H1 (cell line): ENCODE measurements at regions not wholly inside any gene's neighbourhood (a gene's known extent, or its start where the extent isn't known, plus 50 kb on each side); places are given as distances from the start of the nearest gene placed in this dataset.

Source experiments
- CTCF ChIA-PET: fragments of 300-600 bp; sonication (Branson Sonifier 250); formaldehyde crosslinking; loops from one replicate; lab custom pipeline; 2021; ENCODE audit not compliant: partially characterized antibody; lab: Charles Lee
- POLR2A ChIA-PET: fragments of 300-600 bp; sonication (Branson Sonifier 250); formaldehyde crosslinking; loops from one replicate; lab custom pipeline; 2021; ENCODE audit warnings: inconsistent platforms; ENCODE audit not compliant: partially characterized antibody; lab: Charles Lee
- DNase-seq, 2 experiments: peaks; one replicate each; pipeline versions ENCODE4 v3.0.0 to v3.0.0-alpha.2; 2010 to 2022; ENCODE audit warnings: low spot score in 2 of 2, low read depth in 1 of 2, mixed read lengths in 1 of 2
- FAIRE-seq: peaks from 2 replicates; lab custom pipeline; 2011; peaks lifted over from hg19 to GRCh38; lab: Jason Lieb, UNC
- H2AFZ ChIP-seq: 2 replicates; pipeline ENCODE4 v1.8.1; 2012; ENCODE audit warnings: low read length, inconsistent platforms
- H2AK5ac ChIP-seq: 2 replicates; pipeline ENCODE4 v1.6.1; 2013; ENCODE audit warnings: low read depth, low read length
- H2BK120ac ChIP-seq: replicated peaks from 2 replicates; pipeline ENCODE3; 2013; ENCODE audit warnings: low read depth, low read length, inconsistent platforms
- H2BK12ac ChIP-seq: 2 replicates; pipeline ENCODE4 v1.6.1; 2013; ENCODE audit warnings: low read depth, low read length
- H2BK15ac ChIP-seq: 2 replicates; pipeline ENCODE4 v1.6.1; 2013; ENCODE audit warnings: low read length
- H2BK20ac ChIP-seq: 2 replicates; pipeline ENCODE4 v1.6.1; 2013; ENCODE audit warnings: low read length
- H2BK5ac ChIP-seq: 2 replicates; pipeline ENCODE4 v1.6.1; 2013; ENCODE audit warnings: low read depth, low read length
- H3K14ac ChIP-seq: 2 replicates; pipeline ENCODE4 v1.6.1; 2013; ENCODE audit warnings: inconsistent platforms; ENCODE audit not compliant: insufficient read length
- H3K18ac ChIP-seq: 2 replicates; pipeline ENCODE4 v1.6.1; 2013; ENCODE audit warnings: low read length; ENCODE audit errors: extremely low read depth
- H3K23ac ChIP-seq: 2 replicates; pipeline ENCODE4 v1.6.1; 2013; ENCODE audit warnings: inconsistent platforms; ENCODE audit not compliant: insufficient read length
- H3K23me2 ChIP-seq: 2 replicates; pipeline ENCODE4 v1.6.1; 2013; ENCODE audit warnings: low read depth, low read length
- H3K27ac ChIP-seq: 2 replicates; pipeline ENCODE4 v1.6.1; 2011; ENCODE audit warnings: low read depth, low read length, inconsistent platforms
- H3K27me3 ChIP-seq, 4 experiments: replicated peaks in 1 of 4; 1 replicate in 1 of 4; 2 replicates in 3 of 4; pipeline versions ENCODE4 v1.6.1 to v1.8.1; 2011 to 2013; ENCODE audit warnings: low read length in 3 of 4, mild to moderate bottlenecking in 3 of 4, inconsistent platforms in 2 of 4, mixed read lengths in 2 of 4, moderate library complexity in 1 of 4; ENCODE audit not compliant: control insufficient read depth in 3 of 4, insufficient read depth in 3 of 4; ENCODE audit errors: extremely low read depth in 1 of 4
- H3K36me3 ChIP-seq, 4 experiments: 2 replicates each; pipeline versions ENCODE4 v1.6.1 to v1.8.1; 2011 to 2013; ENCODE audit warnings: mild to moderate bottlenecking in 4 of 4, low read length in 3 of 4, moderate library complexity in 2 of 4, control low read depth in 1 of 4, inconsistent platforms in 1 of 4; ENCODE audit not compliant: insufficient read depth in 4 of 4, control insufficient read depth in 2 of 4
- H3K4ac ChIP-seq: replicated peaks from 2 replicates; pipeline ENCODE3; 2013; ENCODE audit warnings: low read length, low read depth, mixed read lengths, inconsistent platforms; ENCODE audit not compliant: insufficient read length
- H3K4me1 ChIP-seq, 4 experiments: replicated peaks in 1 of 4; 1 replicate in 1 of 4; 2 replicates in 3 of 4; pipeline versions ENCODE4 v1.6.1 to v1.8.1; 2011 to 2013; ENCODE audit warnings: low read length in 3 of 4, inconsistent platforms in 2 of 4, mixed read lengths in 1 of 4; ENCODE audit not compliant: insufficient read depth in 4 of 4, control insufficient read depth in 3 of 4
- H3K4me2 ChIP-seq, 2 experiments: 2 replicates each; pipeline versions ENCODE4 v1.6.1 to v1.8.1; 2011 to 2013; ENCODE audit warnings: low read depth in 2 of 2, low read length in 2 of 2, control low read depth in 1 of 2, inconsistent platforms in 1 of 2, mild to moderate bottlenecking in 1 of 2; ENCODE audit not compliant: insufficient read depth in 1 of 2
- H3K4me3 ChIP-seq, 4 experiments: fragments of 200-600, 300-600 bp in 1 of 4; sonication (generic), shearing (Covaris generic), sonication (Bioruptor Twin) in 1 of 4; 2 replicates each; pipeline versions ENCODE4 v1.5.1 to v1.8.1; 2011 to 2016; ENCODE audit warnings: low read length in 4 of 4, low read depth in 3 of 4, control low read depth in 2 of 4, inconsistent platforms in 2 of 4, mild to moderate bottlenecking in 2 of 4, mixed read lengths in 1 of 4, moderate library complexity in 1 of 4; ENCODE audit not compliant: insufficient read depth in 2 of 4; ENCODE audit errors: extremely low read depth in 1 of 4
- H3K56ac ChIP-seq: replicated peaks from 2 replicates; pipeline ENCODE3; 2013; ENCODE audit warnings: low read depth, mild to moderate bottlenecking, mixed read lengths, low read length, inconsistent platforms; ENCODE audit not compliant: insufficient read length
- H3K79me1 ChIP-seq: 2 replicates; pipeline ENCODE4 v1.6.1; 2013; ENCODE audit warnings: low read depth, low read length, control low read depth
- H3K79me2 ChIP-seq, 2 experiments: 2 replicates each; pipeline versions ENCODE4 v1.6.1 to v1.8.1; 2012 to 2013; ENCODE audit warnings: low read length in 2 of 2, mild to moderate bottlenecking in 2 of 2, inconsistent platforms in 1 of 2; ENCODE audit not compliant: insufficient read depth in 2 of 2, control insufficient read depth in 1 of 2
- H3K9ac ChIP-seq, 4 experiments: replicated peaks in 1 of 4; 1 replicate in 1 of 4; 2 replicates in 3 of 4; pipeline versions ENCODE4 v1.6.1 to v1.8.1; 2011 to 2013; ENCODE audit warnings: low read depth in 3 of 4, low read length in 3 of 4, control low read depth in 2 of 4, mild to moderate bottlenecking in 2 of 4, moderate library complexity in 2 of 4, inconsistent platforms in 1 of 4; ENCODE audit errors: extremely low read depth in 1 of 4
- H3K9me3 ChIP-seq, 2 experiments: 2 replicates each; pipeline versions ENCODE4 v1.6.1 to v1.8.1; 2012 to 2013; ENCODE audit warnings: mild to moderate bottlenecking in 2 of 2, moderate library complexity in 2 of 2, control low read depth in 1 of 2, inconsistent platforms in 1 of 2, low read depth in 1 of 2, low read length in 1 of 2, mixed read lengths in 1 of 2; ENCODE audit not compliant: insufficient read depth in 2 of 2
- H4K20me1 ChIP-seq, 2 experiments: replicated peaks in 1 of 2; 2 replicates each; pipeline versions ENCODE3 to v1.8.1; 2011 to 2013; ENCODE audit warnings: inconsistent platforms in 2 of 2, low read length in 2 of 2, mild to moderate bottlenecking in 1 of 2; ENCODE audit not compliant: insufficient read depth in 2 of 2, control insufficient read depth in 1 of 2
- H4K5ac ChIP-seq: 2 replicates; pipeline ENCODE4 v1.6.1; 2013; ENCODE audit warnings: low read length, low read depth, mixed read lengths, inconsistent platforms; ENCODE audit not compliant: insufficient read length
- H4K8ac ChIP-seq: 2 replicates; pipeline ENCODE4 v1.8.0; 2013; ENCODE audit warnings: mild to moderate bottlenecking, moderate library complexity, low read length, inconsistent platforms; ENCODE audit not compliant: insufficient read depth; ENCODE audit errors: extremely low read depth
- H4K91ac ChIP-seq: replicated peaks from 2 replicates; pipeline ENCODE3; 2013; ENCODE audit warnings: low read length, mixed read lengths, inconsistent platforms; ENCODE audit not compliant: insufficient read length
- CREB1 ChIP-seq: IDR thresholded peaks from 2 replicates; pipeline ENCODE4 v1.6.1; 2012; ENCODE audit warnings: inconsistent platforms
- FOSL1 ChIP-seq: IDR thresholded peaks from 2 replicates; pipeline ENCODE4 v1.6.1; 2011; ENCODE audit warnings: mild to moderate bottlenecking, low read depth, low read length, moderate library complexity; ENCODE audit not compliant: insufficient read depth
- GABPA ChIP-seq: IDR thresholded peaks from 2 replicates; pipeline ENCODE4 v1.6.1; 2011; ENCODE audit warnings: mild to moderate bottlenecking, low read length, moderate library complexity, borderline replicate concordance; ENCODE audit not compliant: insufficient read depth
- GTF2F1 ChIP-seq: IDR thresholded peaks from 2 replicates; pipeline ENCODE4 v1.6.1; 2012; ENCODE audit warnings: low read depth, low read length, improper control_type of control experiment, borderline replicate concordance
- JUND ChIP-seq: IDR thresholded peaks from 2 replicates; pipeline ENCODE4 v1.6.1; 2011; ENCODE audit warnings: mild to moderate bottlenecking, improper control_type of control experiment, low read length
- KDM1A ChIP-seq: fragments of 200-600, 300-600 bp; sonication (generic); IDR thresholded peaks from 2 replicates; pipeline ENCODE4 v1.7.1; 2016; ENCODE audit warnings: mild to moderate bottlenecking, low read length, borderline replicate concordance
- NANOG ChIP-seq: IDR thresholded peaks from 2 replicates; pipeline ENCODE4 v1.6.1; 2011; ENCODE audit warnings: low read length, low read depth, mild to moderate bottlenecking, inconsistent platforms; ENCODE audit not compliant: insufficient read depth, poor library complexity, severe bottlenecking
- PHF8 ChIP-seq: fragments of 200-600 bp; sonication (generic); conservative IDR thresholded peaks from 2 replicates; pipeline ENCODE4 v1.7.1; 2012; ENCODE audit warnings: low read depth, mild to moderate bottlenecking, inconsistent platforms, low read length, moderate library complexity
- POU5F1 ChIP-seq: IDR thresholded peaks from 2 replicates; pipeline ENCODE4 v1.6.1; 2011; ENCODE audit warnings: low read depth, mild to moderate bottlenecking, low read length, moderate library complexity
- RAD21 ChIP-seq, 2 experiments: IDR thresholded peaks in 1 of 2; conservative IDR thresholded peaks in 1 of 2; 2 replicates each; pipeline ENCODE4 v1.6.1; 2011; ENCODE audit warnings: low read depth in 2 of 2, low read length in 2 of 2, improper control_type of control experiment in 1 of 2, inconsistent platforms in 1 of 2, mild to moderate bottlenecking in 1 of 2, moderate library complexity in 1 of 2
- SAP30 ChIP-seq: fragments of 300-600 bp; sonication (generic); IDR thresholded peaks from 2 replicates; pipeline ENCODE4 v1.7.1; 2012; ENCODE audit warnings: low read length, moderate library complexity, mild to moderate bottlenecking, inconsistent platforms; ENCODE audit not compliant: insufficient read depth, insufficient replicate concordance
- SIRT6 ChIP-seq: IDR thresholded peaks from one replicate; pipeline ENCODE4 v1.7.1; 2012; ENCODE audit warnings: low read length, inconsistent platforms
- SP4 ChIP-seq: IDR thresholded peaks from 2 replicates; pipeline ENCODE4 v1.6.1; 2012; ENCODE audit warnings: low read length, inconsistent platforms
- SRF ChIP-seq: IDR thresholded peaks from 2 replicates; pipeline ENCODE4 v1.6.1; 2011; ENCODE audit warnings: mild to moderate bottlenecking, low read depth, low read length, moderate library complexity
- SUZ12 ChIP-seq: fragments of 200-600 bp; sonication (generic); IDR thresholded peaks from 2 replicates; pipeline ENCODE4 v1.6.1; 2012; ENCODE audit warnings: mild to moderate bottlenecking, inconsistent platforms, low read length, moderate library complexity, mixed read lengths
- ZNF274 ChIP-seq: IDR thresholded peaks from 2 replicates; pipeline ENCODE4 v1.7.0; 2012; ENCODE audit warnings: low read length, borderline replicate concordance; ENCODE audit errors: extremely low read depth
- WGBS, 2 experiments: shearing (Covaris generic) in 1 of 2; methylation state at CpG; one replicate each; pipeline versions ENCODE4 v1.1.6 to v1.1.7; 2013 to 2015; ENCODE audit warnings: low lambda C conversion rate in 2 of 2, mixed read lengths in 2 of 2, inconsistent platforms in 1 of 2, low coverage in 1 of 2, missing lambda C conversion rate in 1 of 2; ENCODE audit not compliant: insufficient replicate concordance in 2 of 2, insufficient coverage in 1 of 2, insufficient read length in 1 of 2; ENCODE audit errors: extremely low coverage in 1 of 2, missing lambda C conversion rate in 1 of 2; 5-methylcytosine and 5-hydroxymethylcytosine counted together

DNA sequence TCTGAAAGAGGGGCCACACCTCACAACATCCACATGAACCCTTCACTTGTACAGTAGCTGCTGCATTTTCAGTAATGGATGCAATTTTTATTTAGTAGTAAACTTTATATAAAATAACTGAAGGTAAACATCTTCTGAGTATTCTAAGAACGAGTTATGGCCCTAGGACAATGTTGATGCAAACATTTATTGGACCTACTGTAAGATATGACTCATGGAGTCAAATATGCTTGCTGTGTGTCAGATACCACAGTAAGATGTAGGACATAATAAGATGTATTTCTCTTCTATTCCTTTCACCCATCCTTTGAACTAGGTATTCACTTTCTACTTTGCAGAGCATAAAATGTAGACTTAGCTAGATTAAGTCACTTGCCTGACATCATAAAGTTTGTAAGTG is 87.6 kb downstream of the TEX13C start:
- no peak overlapping the region for H2BK120ac ChIP-seq
- no peaks in the 10 kb centered on the region for H4K20me1 ChIP-seq
- H2BK15ac ChIP-seq: no peak overlapping the region
- no peak overlapping the region for H2AK5ac ChIP-seq
- no peak overlapping the region for H2AFZ ChIP-seq
- H3K4me3 ChIP-seq: no peak overlapping the region
- FAIRE-seq (no peak), DNase-seq (no peak)
- WGBS, 2 experiments: 85% methylated on average over 1 of the region's 1 CpG; no CpG with 5 or more reads in 1 of the 2 experiments
- no peak overlapping the region for H2BK5ac ChIP-seq
- CTCF ChIA-PET: no interaction called here
- H3K36me3 ChIP-seq: no peaks in the 10 kb centered on the region
- no peaks in the 10 kb centered on the region for H3K23me2 ChIP-seq
- H3K9ac ChIP-seq: no peak overlapping the region
- H3K56ac ChIP-seq: no peak overlapping the region
- no peaks in the 10 kb centered on the region for H3K4me1 ChIP-seq
- H3K23ac ChIP-seq: no peak overlapping the region
- H2BK20ac ChIP-seq: no peak overlapping the region
- no peak overlapping the region for H2BK12ac ChIP-seq
- no peak overlapping the region for H3K4ac ChIP-seq
- no peak overlapping the region for H4K8ac ChIP-seq
- H4K5ac ChIP-seq: no peak overlapping the region
- no peak overlapping the region for H3K14ac ChIP-seq
- H4K91ac ChIP-seq: no peak overlapping the region
- no peak overlapping the region for H3K4me2 ChIP-seq
- no peaks in the 10 kb centered on the region for H3K27me3 ChIP-seq
- H3K79me1 ChIP-seq: no peaks in the 10 kb centered on the region
- H3K79me2 ChIP-seq: no peaks in the 10 kb centered on the region
- H3K27ac ChIP-seq: no peak overlapping the region
- no peak overlapping the region for H3K18ac ChIP-seq
- no peaks in the 10 kb centered on the region for H3K9me3 ChIP-seq
- POLR2A ChIA-PET: no interaction called here
- TF ChIP-seq NANOG (no peak), PHF8 (no peak), CREB1 (no peak), SUZ12 (no peak), SP4 (no peak), SRF (no peak), JUND (no peak), ZNF274 (no peak), GTF2F1 (no peak), KDM1A (no peak), SIRT6 (no peak), SAP30 (no peak), FOSL1 (no peak), GABPA (no peak), POU5F1 (no peak), RAD21 (IDR thresholded peaks at IDR 0.05 in 1 of 2, conservative IDR thresholded peaks at IDR 0.05 in 1 of 2; ENCODE audit: low read depth in 2 of 2, low read length in 2 of 2) (no peak)
